ENCODE measurements at regions not wholly inside any gene's neighbourhood (a gene's known extent, or its start where the extent isn't known, plus 50 kb on each side); places are given as distances from the start of the nearest gene placed in this dataset.

DNA sequence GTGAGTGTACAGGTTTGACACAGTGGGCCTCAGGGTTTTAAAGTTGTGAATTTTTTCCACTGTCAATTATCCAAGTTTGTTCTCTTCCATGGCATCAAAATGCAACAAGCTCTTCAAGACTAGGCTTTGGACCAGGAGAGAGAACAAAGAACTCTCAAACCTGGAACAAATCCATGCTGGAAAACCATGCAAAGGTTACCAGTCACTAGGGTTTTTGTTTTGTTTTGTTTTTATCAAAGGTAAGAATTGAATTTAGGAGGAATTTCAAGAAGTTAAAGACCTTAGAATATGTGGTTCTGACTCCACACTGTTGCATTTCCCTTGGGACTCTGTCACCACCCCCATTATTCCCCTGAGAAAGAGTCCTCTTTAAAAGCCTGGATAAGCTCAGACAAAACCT, 191.1 kb upstream of the PIK3R1 start:
- TF ChIP-seq CTCF (IDR thresholded peaks at IDR 0.05) = no peak
- no peak for TF ChIP-seq EZH2 (IDR thresholded peaks at IDR 0.05; ENCODE audit: borderline replicate concordance, insufficient read depth, low read depth, low read length, poor library complexity, severe bottlenecking)

Data from B cell (primary cell).